ENCODE measurements at regions not wholly inside any gene's neighbourhood (a gene's known extent, or its start where the extent isn't known, plus 50 kb on each side); places are given as distances from the start of the nearest gene placed in this dataset.

DNA sequence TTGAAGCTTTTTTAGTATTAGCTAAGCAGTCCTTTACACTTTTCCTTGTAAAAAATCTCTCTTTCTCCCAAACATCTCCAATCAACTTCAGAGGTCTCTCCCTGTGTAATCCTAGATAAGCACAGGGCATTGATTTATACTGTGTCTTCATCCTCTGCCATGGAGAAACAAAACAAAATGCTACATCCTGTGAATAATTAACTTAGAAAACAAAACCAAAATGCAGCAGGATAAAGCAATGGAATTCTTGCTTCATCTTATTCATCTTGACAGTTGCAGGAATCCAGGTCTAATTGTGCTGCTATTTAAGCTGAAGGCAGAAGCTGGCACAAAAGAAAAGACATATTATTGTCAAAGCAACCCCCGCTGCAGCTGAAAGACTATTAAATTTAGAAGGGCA is 641.5 kb upstream of the SORCS1 start:
- Mint-ChIP-seq H3K27me3 (ENCODE audit: insufficient read depth, unreplicated experiment) (no peaks in the 10 kb centered on the region), H3K4me3 (ENCODE audit: unreplicated experiment) (no peak overlapping the region), H3K36me3 (ENCODE audit: insufficient read depth, unreplicated experiment) (no peaks in the 10 kb centered on the region), H3K27ac (ENCODE audit: low read depth, unreplicated experiment) (no peak overlapping the region), H3K4me1 (ENCODE audit: insufficient read depth, unreplicated experiment) (no peaks in the 10 kb centered on the region), H3K9me3 (ENCODE audit: unreplicated experiment) (no peaks in the 10 kb centered on the region)
- no TSS peak for BruUV-seq (replicated peaks)
- CTCF ChIA-PET, result interaction anchor here (0.9 to 1.6 kb wide), 5 partner anchors 8 to 1100 kb away, joined by 3 to 6 read pairs (median 4); no protein-coding TSS in a partner anchor
- intact Hi-C loops (cut with micrococcal nuclease), result no loop called here
- no peak for DNase-seq (ENCODE audit: unreplicated experiment)
- POLR2A ChIA-PET, result no interaction called here
- TF ChIP-seq CTCF (IDR thresholded peaks at IDR 0.05; ENCODE audit: unreplicated experiment), result no peak

DNA sequence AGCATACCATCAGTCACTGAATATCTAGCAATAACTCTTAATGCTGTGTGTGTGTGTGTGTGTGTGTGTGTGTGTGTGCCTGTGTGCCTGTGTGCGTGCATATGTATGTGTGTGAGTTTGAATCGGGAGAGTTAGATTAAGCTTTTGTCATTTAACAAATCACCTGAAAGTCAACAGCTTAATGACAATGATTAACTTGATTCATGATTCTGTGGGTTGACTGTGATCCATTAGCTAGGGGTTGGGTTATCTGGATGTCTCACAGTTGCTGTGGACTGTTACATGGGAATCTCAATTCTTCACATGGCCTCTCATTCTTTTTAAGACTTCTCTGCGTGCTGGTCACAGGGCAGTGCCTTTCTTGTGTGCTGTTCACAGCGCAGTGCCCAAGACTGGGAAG is 639.0 kb upstream of the SORCS1 start:
- H3K4me1 Mint-ChIP-seq (ENCODE audit: insufficient read depth, unreplicated experiment), result no peaks in the 10 kb centered on the region
- ChIA-PET POLR2A (interaction anchor here (0.7 kb wide), 1 partner anchor 360 kb away, joined by 4 read pairs; no protein-coding TSS in a partner anchor), CTCF (interaction anchor here (0.9 to 1.4 kb wide), 3 partner anchors 9 to 367 kb away, joined by 4 to 10 read pairs (median 4); no protein-coding TSS in a partner anchor)
- TF ChIP-seq CTCF (IDR thresholded peaks at IDR 0.05; ENCODE audit: unreplicated experiment), result no peak
- H3K9me3 Mint-ChIP-seq (ENCODE audit: unreplicated experiment), result no peaks in the 10 kb centered on the region
- no peaks in the 10 kb centered on the region for H3K27me3 Mint-ChIP-seq (ENCODE audit: insufficient read depth, unreplicated experiment)
- H3K4me3 Mint-ChIP-seq (ENCODE audit: unreplicated experiment), result no peak overlapping the region
- no peak overlapping the region for H3K27ac Mint-ChIP-seq (ENCODE audit: low read depth, unreplicated experiment)
- intact Hi-C loops (cut with micrococcal nuclease), result no loop called here
- no peak for DNase-seq (ENCODE audit: unreplicated experiment)
- no peaks in the 10 kb centered on the region for H3K36me3 Mint-ChIP-seq (ENCODE audit: insufficient read depth, unreplicated experiment)
- no TSS peak for BruUV-seq (replicated peaks)

GRCh38 chr10:107800061-107800460 is 635.6 kb upstream of the SORCS1 start:
- H3K9me3 Mint-ChIP-seq (ENCODE audit: unreplicated experiment), result peaks cover 7% of the 10 kb centered on the region
- no TSS peak for BruUV-seq (replicated peaks)

GRCh38 chr10:107790271-107790670 is 625.8 kb upstream of the SORCS1 start:
- Mint-ChIP-seq H3K4me3 (ENCODE audit: unreplicated experiment) (no peak overlapping the region), H3K9me3 (ENCODE audit: unreplicated experiment) (peaks cover 15% of the 10 kb centered on the region), H3K36me3 (ENCODE audit: insufficient read depth, unreplicated experiment) (peaks cover 6% of the 10 kb centered on the region), H3K27me3 (ENCODE audit: insufficient read depth, unreplicated experiment) (no peaks in the 10 kb centered on the region), H3K4me1 (ENCODE audit: insufficient read depth, unreplicated experiment) (no peaks in the 10 kb centered on the region), H3K27ac (ENCODE audit: low read depth, unreplicated experiment) (no peak overlapping the region)
- DNase-seq (ENCODE audit: unreplicated experiment), result no peak
- intact Hi-C loops (cut with micrococcal nuclease), result no loop called here
- ChIA-PET POLR2A (no interaction called here), CTCF (no interaction called here)
- TF ChIP-seq CTCF (IDR thresholded peaks at IDR 0.05; ENCODE audit: unreplicated experiment), result no peak
- BruUV-seq (replicated peaks), result no TSS peak

More at GRCh38 chr10:107800061-107800460, 635.6 kb upstream of the SORCS1 start:
- H3K27me3 Mint-ChIP-seq (ENCODE audit: insufficient read depth, unreplicated experiment), result no peaks in the 10 kb centered on the region
- POLR2A ChIA-PET, result no interaction called here
- H3K4me1 Mint-ChIP-seq (ENCODE audit: insufficient read depth, unreplicated experiment), result no peaks in the 10 kb centered on the region
- no peak for TF ChIP-seq CTCF (IDR thresholded peaks at IDR 0.05; ENCODE audit: unreplicated experiment)
- CTCF ChIA-PET, result no interaction called here
- H3K27ac Mint-ChIP-seq (ENCODE audit: low read depth, unreplicated experiment), result no peak overlapping the region
- no peaks in the 10 kb centered on the region for H3K36me3 Mint-ChIP-seq (ENCODE audit: insufficient read depth, unreplicated experiment)
- DNase-seq (ENCODE audit: unreplicated experiment), result no peak
- intact Hi-C loops (cut with micrococcal nuclease), result no loop called here
- no peak overlapping the region for H3K4me3 Mint-ChIP-seq (ENCODE audit: unreplicated experiment)

All from MCF 10A (cell line).